ENCODE measurements at regions not wholly inside any gene's neighbourhood (a gene's known extent, or its start where the extent isn't known, plus 50 kb on each side); places are given as distances from the start of the nearest gene placed in this dataset.

- no peaks in the 10 kb centered on the region for H3K79me1 ChIP-seq (ENCODE audit: low read depth, low read length)
- no peaks in the 10 kb centered on the region for H3K9me3 ChIP-seq (ENCODE audit: insufficient read depth in 2 of 2, low read depth in 1 of 2, low read length in 1 of 2)
- FAIRE-seq: no peak
- H3K14ac ChIP-seq (ENCODE audit: insufficient read length): no peak overlapping the region
- POLR2A ChIA-PET (ENCODE audit: partially characterized antibody): no interaction called here
- WGBS, 2 experiments (ENCODE audit: extremely low coverage in 1 of 2, insufficient coverage in 1 of 2, insufficient read length in 1 of 2, insufficient replicate concordance in 2 of 2, low coverage in 1 of 2, low lambda C conversion rate in 2 of 2, missing lambda C conversion rate in 1 of 2): 92% methylated on average over 2 of the region's 2 CpGs; no CpG with 5 or more reads in 1 of the 2 experiments
- H4K91ac ChIP-seq (replicated peaks; ENCODE audit: insufficient read length, low read length): no peak overlapping the region
- no peaks in the 10 kb centered on the region for H3K27me3 ChIP-seq (replicated peaks in 1 of 4; ENCODE audit: control insufficient read depth in 3 of 4, extremely low read depth in 1 of 4, insufficient read depth in 3 of 4, low read length in 3 of 4)
- no peak for DNase-seq (ENCODE audit: low read depth in 1 of 2, low spot score in 2 of 2)
- no peak overlapping the region for H3K23ac ChIP-seq (ENCODE audit: insufficient read length)
- no peak overlapping the region for H3K4ac ChIP-seq (replicated peaks; ENCODE audit: insufficient read length, low read depth, low read length)
- no peak overlapping the region for H3K27ac ChIP-seq (ENCODE audit: low read depth, low read length)
- H4K5ac ChIP-seq (ENCODE audit: insufficient read length, low read depth, low read length): no peak overlapping the region
- CTCF ChIA-PET (ENCODE audit: partially characterized antibody): interaction anchor here (0.6 to 4.2 kb wide), 16 partner anchors 11 to 262 kb away, joined by 3 to 20 read pairs (median 4); no protein-coding TSS in a partner anchor
- H2BK15ac ChIP-seq (ENCODE audit: low read length): no peak overlapping the region
- no peak overlapping the region for H2BK120ac ChIP-seq (replicated peaks; ENCODE audit: low read depth, low read length)
- no peak overlapping the region for H2BK20ac ChIP-seq (ENCODE audit: low read length)
- peaks cover 3 to 10% (median 6%) of the 10 kb centered on the region in 4 experiments for H3K4me1 ChIP-seq (replicated peaks in 1 of 4; ENCODE audit: control insufficient read depth in 3 of 4, insufficient read depth in 4 of 4, low read length in 3 of 4)
- H3K9ac ChIP-seq (replicated peaks in 1 of 4; ENCODE audit: extremely low read depth in 1 of 4, low read depth in 3 of 4, low read length in 3 of 4): no peak overlapping the region
- no peak overlapping the region for H3K56ac ChIP-seq (replicated peaks; ENCODE audit: insufficient read length, low read depth, low read length)
- H4K8ac ChIP-seq (ENCODE audit: extremely low read depth, insufficient read depth, low read length): no peak overlapping the region
- no peak overlapping the region for H3K18ac ChIP-seq (ENCODE audit: extremely low read depth, low read length)
- H3K4me3 ChIP-seq (ENCODE audit: extremely low read depth in 1 of 4, insufficient read depth in 2 of 4, low read depth in 3 of 4, low read length in 4 of 4): no peak overlapping the region
- no peak overlapping the region for H2BK12ac ChIP-seq (ENCODE audit: low read depth, low read length)
- no peaks in the 10 kb centered on the region for H3K23me2 ChIP-seq (ENCODE audit: low read depth, low read length)
- H2AK5ac ChIP-seq (ENCODE audit: low read depth, low read length): no peak overlapping the region
- peaks cover 0 to 2% of the 10 kb centered on the region in 2 experiments for H4K20me1 ChIP-seq (replicated peaks in 1 of 2; ENCODE audit: control insufficient read depth in 1 of 2, insufficient read depth in 2 of 2, low read length in 2 of 2)
- H2BK5ac ChIP-seq (ENCODE audit: low read depth, low read length): no peak overlapping the region
- H3K36me3 ChIP-seq (ENCODE audit: control insufficient read depth in 2 of 4, insufficient read depth in 4 of 4, low read length in 3 of 4): no peaks in the 10 kb centered on the region
- H2AFZ ChIP-seq (ENCODE audit: low read length): no peak overlapping the region
- no peaks in the 10 kb centered on the region for H3K79me2 ChIP-seq (ENCODE audit: control insufficient read depth in 1 of 2, insufficient read depth in 2 of 2, low read length in 2 of 2)
- H3K4me2 ChIP-seq (ENCODE audit: insufficient read depth in 1 of 2, low read depth in 2 of 2, low read length in 2 of 2): no peak overlapping the region
- TF ChIP-seq RAD21 (IDR thresholded peaks at IDR 0.05 in 1 of 2, conservative IDR thresholded peaks at IDR 0.05 in 1 of 2; ENCODE audit: low read depth in 2 of 2, low read length in 2 of 2) (peak; percentile 10 to 21; a peak in 2 of 4 replicates), NRF1 (IDR thresholded peaks at IDR 0.05; ENCODE audit: low read depth, low read length) (no peak), CTCF (IDR thresholded peaks at IDR 0.05; ENCODE audit: control extremely low read depth in 1 of 3, insufficient read depth in 1 of 3, low read depth in 1 of 3, low read length in 3 of 3) (peak in 1 of 3 experiments; percentile 28; a peak in 2 of 4 replicates), SAP30 (IDR thresholded peaks at IDR 0.05; ENCODE audit: insufficient read depth, insufficient replicate concordance, low read length) (no peak)
Observed at GRCh38 chr14:100470523-100470897, 116.7 kb downstream of the BEGAIN start.

Data from H1 (cell line).